C4-2B (cell line): ENCODE measurements at regions not wholly inside any gene's neighbourhood (a gene's known extent, or its start where the extent isn't known, plus 50 kb on each side); places are given as distances from the start of the nearest gene placed in this dataset.

Experiments used
- H3K27ac ChIP-seq: fragments of 450-650 bp; 2 replicates; pipeline ENCODE4 v1.5.1; 2017
- ZFX ChIP-seq: fragments of 450-650 bp; IDR thresholded peaks from 2 replicates; pipeline ENCODE4 v1.6.1; 2017
- TF ChIP-seq, protein P1 (sequence below): fragments of 450-650 bp; conservative IDR thresholded peaks from 2 replicates; pipeline ENCODE4 v1.5.1; 2017; ENCODE audit warnings: mild to moderate bottlenecking

- no peak overlapping the region for H3K27ac ChIP-seq
These were observed 56.2 kb upstream of the ELAC2 start for GRCh38 chr17:13074026-13074425.

DNA sequence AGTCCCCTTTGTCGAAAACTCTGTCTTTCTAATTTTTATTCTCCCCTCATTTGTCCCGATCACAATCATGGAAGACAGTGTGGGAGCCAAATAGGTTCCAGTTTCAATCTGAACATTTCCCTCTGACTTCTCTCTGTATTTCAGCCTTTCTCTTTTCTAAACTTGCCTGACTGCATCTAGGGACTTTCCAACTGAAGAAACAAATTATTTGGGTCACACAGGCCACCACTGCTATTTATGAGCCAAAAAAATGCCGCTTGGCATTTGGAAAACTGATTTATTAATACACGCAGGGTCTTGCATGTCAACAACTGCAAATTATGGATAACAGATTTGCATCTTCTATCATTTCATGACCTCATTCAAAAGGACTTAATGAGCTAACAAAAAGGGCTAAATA is 55.2 kb upstream of the ELAC2 start:
- TF ChIP-seq, protein P1, sequence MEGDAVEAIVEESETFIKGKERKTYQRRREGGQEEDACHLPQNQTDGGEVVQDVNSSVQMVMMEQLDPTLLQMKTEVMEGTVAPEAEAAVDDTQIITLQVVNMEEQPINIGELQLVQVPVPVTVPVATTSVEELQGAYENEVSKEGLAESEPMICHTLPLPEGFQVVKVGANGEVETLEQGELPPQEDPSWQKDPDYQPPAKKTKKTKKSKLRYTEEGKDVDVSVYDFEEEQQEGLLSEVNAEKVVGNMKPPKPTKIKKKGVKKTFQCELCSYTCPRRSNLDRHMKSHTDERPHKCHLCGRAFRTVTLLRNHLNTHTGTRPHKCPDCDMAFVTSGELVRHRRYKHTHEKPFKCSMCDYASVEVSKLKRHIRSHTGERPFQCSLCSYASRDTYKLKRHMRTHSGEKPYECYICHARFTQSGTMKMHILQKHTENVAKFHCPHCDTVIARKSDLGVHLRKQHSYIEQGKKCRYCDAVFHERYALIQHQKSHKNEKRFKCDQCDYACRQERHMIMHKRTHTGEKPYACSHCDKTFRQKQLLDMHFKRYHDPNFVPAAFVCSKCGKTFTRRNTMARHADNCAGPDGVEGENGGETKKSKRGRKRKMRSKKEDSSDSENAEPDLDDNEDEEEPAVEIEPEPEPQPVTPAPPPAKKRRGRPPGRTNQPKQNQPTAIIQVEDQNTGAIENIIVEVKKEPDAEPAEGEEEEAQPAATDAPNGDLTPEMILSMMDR: no peak
- no peak for TF ChIP-seq ZFX
- no peak overlapping the region for H3K27ac ChIP-seq

More at GRCh38 chr17:13074026-13074425, 56.2 kb upstream of the ELAC2 start:
- TF ChIP-seq, protein P1: no peak
- no peak for TF ChIP-seq ZFX

DNA sequence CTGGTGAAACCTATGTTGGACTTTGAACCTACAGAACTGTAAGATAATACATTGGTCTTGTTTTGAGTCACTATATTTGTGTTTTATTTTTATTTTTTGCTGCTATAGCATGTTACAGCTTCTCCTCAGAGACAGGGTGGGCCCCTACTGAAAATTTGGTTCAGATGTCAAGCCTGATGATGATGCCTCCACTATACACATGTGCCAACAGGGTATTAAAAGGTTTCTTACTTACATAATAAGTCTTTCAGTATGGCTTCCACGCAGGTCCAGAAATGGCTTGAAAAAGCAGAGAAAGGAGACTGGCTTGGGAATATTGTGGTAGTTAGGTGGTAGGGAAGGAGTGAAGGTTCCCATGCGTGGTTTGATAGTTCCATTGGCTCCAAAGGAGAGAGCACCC is 52.9 kb upstream of the ELAC2 start:
- no peak overlapping the region for H3K27ac ChIP-seq
- TF ChIP-seq, protein P1: no peak
- TF ChIP-seq ZFX: no peak

- no peak overlapping the region for H3K27ac ChIP-seq
- TF ChIP-seq, protein P1: no peak
- TF ChIP-seq ZFX: no peak
These were observed 49.9 kb upstream of the ELAC2 start for GRCh38 chr17:13067629-13068303.
